AG08395 (cell line): ENCODE measurements at regions not wholly inside any gene's neighbourhood (a gene's known extent, or its start where the extent isn't known, plus 50 kb on each side); places are given as distances from the start of the nearest gene placed in this dataset.
A peak's percentile ranks its signal among the peaks of the same experiment; 100 is the strongest.

ENCODE experiments used
- DNase-seq: peaks from one replicate; pipeline ENCODE4 v3.0.0; 2012; ENCODE audit warnings: mixed read lengths, low spot score

DNA sequence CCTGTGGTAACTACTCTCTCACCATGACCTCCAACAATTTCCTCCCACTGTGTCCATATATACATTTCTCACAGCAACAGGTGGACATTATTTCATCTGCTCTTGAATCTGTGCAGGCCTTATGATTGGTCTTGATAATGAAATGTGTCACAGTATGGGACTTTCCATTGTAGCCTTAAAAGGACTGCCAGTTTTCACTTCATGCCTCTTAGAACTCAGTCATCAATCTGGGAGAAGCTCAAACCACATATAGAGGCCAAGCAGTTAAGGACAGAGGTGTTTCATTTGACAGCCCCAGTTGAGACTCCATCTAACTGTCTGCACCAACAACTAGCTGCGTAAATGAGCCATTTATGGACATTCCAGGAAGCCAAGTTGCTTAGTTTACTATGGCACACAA, 1534.8 kb downstream of the ARAP2 start:
- no peak for DNase-seq

DNA sequence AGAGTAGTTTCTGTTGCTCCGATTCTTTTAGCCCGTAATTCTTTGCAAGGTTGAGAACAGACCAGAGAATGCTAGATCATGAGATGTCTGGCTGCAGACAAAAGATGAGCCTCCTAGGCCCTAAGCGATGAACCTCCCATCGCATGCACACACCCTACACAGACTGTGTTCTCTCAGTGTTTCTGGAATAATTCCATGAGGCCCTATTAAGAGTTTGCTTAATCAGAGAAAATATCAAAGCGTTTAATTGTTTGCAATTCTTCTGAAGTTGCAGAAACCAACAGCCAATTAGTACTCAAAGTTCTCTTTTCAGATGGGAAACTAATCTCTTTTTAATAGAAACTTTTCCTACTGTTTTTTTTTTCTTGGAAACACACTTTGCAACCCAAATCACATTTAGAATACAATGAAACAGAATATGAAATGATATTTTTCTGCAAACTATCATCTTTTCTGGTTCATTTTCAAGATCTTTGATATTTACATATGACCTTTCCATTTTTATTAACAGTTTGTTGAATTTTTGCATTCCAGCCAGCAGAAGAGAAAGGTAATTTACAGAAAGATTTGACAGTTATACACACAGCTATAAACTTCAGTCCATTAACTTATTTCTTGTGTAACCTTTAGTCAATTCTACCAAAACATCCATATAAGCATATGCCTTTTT, 1525.6 kb downstream of the ARAP2 start:
- no peak for DNase-seq

DNA sequence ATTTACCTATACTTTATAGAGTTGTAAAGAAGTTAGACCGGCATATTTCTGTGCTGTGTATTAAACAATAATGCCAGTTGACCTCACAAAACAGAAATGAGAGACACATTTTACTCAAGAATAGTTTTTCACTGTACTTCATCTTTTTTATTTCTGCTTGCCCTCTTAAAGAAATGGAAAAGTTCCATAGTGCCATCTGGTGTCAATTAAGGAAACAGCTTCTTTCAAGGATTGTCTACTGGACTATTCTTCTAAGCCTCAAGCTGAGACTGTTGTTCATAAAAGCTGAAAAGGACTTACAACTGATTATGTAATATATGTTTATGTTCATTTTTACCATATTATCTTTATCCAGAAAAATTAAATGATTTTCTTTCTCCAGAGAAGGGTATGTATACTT, 1523.7 kb downstream of the ARAP2 start:
- DNase-seq = peak; percentile 7

DNA sequence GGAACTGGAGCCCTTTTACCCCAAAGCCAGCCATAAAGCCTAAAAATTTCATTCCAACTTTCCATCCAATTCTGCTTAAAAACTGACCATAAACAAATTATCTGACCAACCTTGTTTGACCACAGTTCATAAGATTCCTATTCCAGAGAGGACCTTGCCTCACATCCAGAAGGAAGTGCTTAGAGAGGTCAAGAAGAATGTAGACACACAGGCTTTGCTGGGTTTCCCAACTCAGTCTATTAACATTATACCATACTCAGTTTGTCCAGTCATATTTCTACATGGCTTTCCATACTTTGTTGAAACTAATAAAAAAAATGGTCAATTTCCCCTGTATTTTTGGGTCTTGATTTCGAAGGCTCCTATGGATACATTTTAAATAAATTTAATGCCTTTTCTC, 1522.5 kb downstream of the ARAP2 start:
- DNase-seq = no peak

DNA sequence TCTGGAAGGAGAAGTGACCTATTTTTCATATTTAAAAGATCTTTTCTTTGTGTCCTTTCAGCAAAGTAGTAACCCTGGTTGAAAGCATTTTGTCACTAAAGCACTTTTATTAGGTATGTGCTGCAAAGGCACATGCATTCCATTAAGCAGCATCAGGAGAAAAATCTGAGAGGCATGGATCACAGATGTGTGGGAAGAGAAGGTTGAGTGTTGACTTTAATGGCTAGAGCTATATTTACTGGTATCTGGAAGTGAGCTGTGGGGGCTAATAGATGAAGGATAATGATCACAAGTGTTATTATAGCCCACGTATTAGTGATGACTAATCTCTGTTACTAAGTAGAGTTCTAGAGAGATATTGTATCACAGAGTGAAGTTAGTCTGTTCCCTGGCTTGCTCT, 1520.7 kb downstream of the ARAP2 start:
- DNase-seq = no peak

DNA sequence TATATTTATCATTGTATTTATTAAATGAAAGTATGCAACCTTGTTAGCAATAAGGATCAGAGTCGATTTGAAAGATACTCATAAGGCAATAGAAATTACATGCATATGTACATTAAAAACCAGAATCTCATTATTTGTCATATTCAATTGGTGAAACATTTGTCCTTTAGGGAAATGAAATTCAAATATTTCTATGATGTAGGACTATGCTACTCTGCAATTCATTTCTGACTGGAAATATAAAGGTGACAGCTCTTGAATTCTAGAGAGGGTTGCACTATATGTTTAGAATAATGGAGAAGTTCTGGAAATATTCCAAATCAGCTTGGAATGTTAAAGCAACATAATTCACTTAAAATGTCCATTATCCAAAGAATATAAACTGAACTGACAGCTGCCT, 1519.8 kb downstream of the ARAP2 start:
- DNase-seq = no peak

DNA sequence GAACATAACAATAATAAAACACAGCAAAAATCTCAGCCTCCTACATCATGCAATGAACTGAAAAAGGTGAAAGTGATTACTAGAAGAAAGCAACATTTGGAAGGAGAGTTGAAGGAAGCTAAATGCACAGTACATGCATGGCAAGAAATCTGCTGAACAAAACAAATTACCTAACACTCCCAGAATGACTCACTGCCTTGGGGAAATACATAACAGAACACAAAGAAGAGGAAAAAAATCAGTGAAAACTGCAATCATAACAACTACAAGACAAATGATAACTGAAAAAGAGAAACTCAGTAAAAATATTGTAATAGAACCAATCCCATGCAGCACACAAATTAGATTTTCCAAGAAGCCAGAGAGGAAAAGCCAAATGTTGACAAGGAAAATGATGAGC, 1513.2 kb downstream of the ARAP2 start:
- no peak for DNase-seq

DNA sequence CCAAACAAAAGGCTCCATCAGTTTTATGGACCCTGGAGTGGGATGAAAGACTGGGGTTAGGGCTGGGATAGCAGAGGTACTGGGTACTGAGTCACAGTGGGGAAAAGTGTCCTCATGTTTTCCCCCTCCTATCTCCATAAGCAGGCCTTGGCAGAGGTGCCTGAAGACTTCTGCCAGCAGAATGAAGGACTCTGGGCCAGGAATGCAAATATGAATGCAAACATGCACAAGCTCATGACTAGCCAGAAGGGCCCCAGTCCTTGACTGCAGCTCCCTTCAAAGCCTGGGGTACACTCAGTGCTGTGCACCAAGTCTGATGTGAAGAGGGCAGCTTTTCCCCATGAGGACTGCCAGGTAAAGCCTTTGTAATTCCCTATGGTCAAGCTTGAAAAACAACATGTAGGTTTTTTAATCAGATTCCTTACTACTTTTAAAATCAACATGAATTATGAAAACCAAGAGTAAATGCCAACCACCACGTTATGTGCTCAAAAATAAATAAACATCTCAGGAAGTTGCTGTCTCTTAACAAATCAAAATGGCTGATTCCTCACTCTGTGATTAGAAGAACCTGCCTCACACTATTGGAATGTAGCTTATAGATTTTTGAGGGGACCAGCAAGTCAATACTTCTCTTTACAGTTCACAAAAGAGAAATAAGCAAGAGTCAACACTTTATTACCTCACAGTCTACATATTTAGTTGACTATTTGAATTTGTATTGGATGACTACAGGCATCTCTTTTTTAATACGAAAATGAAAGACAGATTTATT, 1512.0 kb downstream of the ARAP2 start:
- no peak for DNase-seq

DNA sequence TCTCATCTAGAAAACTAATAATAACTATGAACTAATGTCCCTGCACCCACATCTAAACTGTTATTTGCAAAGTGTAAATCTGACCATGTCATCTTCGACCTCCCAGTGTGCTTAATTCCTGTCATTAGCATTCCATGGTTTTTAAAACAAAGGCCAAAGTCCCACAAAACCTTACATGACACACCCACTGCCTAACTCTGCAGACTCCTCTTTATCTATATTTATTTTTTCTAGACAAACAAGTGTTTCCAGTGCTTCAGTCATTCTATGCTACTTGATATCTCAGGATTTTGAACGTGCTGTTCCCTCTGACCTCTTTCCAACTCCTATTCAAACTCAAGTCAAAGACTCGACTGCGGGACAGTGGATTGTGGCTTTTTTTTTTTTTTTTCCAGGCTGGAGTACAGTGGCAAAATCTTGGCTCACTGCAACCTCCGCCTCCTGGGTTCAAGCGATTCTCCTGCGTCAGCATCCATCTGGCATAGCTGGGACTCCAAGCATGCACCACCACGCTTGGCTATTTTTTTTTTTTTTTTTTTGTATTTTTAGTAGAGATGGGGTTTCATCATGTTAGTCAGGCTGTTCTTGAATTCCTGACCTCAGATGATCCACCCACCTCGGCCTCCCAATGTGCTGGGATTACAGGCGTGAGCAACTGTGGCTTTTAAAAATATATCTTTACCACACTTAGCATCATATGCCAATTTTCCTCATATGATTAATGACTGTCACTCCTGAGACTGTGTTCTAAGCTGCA, 1511.0 kb downstream of the ARAP2 start:
- no peak for DNase-seq

DNA sequence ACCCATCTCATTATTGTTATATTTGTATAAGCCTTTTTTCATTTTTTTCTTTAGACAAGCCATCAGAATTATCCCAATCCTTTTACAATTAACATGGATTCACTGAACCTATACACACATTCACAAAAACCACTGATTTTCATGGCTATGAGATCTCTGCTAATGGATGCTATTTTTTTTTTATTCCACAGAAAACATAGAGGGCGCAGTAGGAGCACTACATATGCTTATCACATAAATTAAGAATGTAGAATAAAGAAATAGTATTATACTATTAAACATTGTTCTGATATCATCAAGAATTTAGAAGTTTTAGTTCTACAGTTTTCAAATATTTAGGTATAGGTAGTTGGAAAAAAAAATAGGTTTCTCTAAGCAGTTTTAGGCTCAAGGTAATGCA, 1477.4 kb downstream of the ARAP2 start:
- no peak for DNase-seq

DNA sequence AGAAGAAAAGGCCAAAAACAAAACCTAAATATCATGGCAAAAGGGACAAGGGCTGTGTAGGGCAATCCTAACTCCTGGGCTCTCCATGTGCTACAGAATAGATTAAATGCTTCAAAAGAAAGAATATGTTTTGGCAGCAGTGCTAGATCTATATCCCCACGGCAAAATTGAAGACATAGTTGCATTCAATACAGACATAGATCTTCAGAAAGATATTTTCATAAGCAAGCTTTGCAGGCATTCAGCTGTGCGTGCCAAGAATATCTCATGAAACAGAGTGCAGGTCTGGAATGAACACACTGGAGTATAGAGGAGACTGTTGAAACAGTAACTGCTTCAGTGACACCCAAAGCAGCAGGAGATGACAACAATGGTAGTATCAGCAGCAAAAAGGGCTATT, 1476.9 kb downstream of the ARAP2 start:
- DNase-seq = no peak

DNA sequence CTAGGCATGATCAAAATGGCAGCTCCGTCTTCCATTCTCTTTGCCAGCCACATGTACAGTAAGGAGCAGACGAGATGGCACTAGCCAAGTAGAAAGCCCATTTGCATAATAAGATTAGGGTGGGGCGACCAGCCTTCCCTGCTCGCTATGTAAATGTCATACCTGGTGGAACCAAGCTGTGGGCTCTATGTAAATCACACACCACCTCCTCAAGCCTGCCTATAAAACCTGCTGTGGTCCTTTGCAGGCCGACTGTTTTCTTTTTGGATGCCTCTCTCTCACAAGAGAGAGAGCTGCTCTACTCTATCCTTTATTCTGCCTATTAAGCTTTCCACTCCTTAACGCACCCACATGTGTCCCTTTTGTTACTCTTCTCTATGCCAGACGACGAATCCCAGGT, 1472.7 kb downstream of the ARAP2 start:
- DNase-seq = no peak

DNA sequence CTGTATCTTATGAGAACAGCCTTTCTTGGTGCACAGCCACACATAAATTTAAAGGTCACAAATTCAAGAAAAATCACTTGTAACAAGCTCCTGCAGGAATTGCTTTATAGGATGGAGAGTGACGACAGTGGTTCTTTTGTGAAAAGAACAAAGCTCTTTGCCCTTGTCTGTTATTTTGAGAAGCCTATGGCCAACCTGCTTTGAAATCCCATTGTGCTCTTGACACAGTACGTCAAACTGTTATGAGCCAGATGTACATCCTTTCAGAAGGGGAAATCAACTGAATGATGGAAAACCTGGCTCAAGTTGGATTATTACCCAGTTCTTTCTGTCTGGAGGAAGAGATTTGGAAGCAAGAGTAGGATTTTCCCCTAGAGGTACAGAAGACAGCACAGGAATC, 1454.2 kb downstream of the ARAP2 start:
- DNase-seq = no peak

DNA sequence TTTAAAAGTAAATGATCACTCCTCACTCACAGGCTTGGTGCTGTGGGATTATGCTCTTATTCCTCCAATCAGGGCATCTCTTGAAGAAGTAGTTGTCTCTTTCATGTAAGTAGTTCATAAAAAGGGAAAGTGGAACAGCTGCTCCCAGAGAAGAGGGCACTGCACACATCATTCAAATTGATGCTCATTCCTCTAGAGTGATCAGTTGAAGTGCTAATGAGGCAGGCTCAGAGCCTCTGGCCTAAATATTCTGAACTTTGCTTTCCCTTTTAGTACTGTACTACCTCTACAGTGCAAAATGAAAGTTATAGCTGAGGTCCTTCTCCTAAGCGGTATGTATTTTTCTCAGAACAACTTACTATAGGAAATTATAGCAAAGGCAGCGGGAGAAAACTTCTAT, 1453.1 kb downstream of the ARAP2 start:
- no peak for DNase-seq

DNA sequence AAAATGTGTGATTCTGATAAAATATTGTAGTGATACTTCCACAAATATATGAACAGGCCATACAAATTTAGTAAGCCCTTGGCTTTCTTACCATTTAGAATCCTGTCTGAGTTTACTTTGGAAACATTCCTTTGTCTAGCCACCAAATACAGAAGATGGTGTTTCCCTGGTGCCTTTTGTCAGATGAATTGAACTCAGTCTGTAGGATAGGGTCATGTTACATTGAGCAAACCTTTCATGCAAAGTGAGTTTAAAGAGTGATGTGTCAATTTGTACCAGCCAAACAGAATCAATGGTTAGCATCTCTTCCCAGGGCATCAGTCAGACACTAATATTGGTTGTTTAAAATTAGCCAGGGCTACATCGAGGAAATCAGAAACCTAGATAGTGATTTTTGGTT, 1443.4 kb downstream of the ARAP2 start:
- no peak for DNase-seq

DNA sequence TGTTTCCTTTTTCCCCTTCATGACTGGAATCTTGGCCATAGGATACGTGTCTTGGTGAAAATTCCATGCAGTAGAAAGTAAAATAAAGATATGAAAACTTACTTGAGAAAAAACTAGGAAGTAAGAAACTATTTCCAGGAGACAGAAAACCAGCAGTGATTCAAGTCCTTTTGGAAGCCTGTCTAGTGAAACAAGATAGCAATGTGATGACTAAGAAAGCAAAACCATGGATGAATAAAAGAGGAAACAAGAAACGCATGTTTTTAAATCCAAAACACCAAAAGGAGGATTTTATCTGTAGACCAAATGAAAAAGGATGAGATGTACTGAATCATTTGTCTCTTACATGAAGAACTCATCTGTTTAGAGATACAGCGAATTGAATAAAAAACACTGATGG, 1430.0 kb downstream of the ARAP2 start:
- no peak for DNase-seq

DNA sequence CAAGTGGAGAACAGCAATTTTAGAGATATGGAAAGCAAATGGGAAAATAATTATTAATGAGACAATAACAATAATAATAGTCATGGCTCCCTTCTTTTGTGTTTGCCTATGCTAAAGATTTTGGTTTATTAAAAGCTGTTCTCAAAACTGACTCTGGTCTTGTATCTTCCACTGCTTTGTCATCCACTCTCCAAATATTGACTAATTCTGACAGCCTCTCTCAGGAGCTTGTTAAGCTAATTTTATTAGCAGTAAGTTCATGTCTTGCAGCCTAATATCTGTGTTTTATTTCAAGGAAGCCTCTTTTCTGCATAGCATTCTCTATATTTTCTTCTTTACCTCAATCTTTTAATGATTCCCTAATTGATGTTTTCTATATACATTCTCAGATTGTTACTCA, 1419.8 kb downstream of the ARAP2 start:
- no peak for DNase-seq

DNA sequence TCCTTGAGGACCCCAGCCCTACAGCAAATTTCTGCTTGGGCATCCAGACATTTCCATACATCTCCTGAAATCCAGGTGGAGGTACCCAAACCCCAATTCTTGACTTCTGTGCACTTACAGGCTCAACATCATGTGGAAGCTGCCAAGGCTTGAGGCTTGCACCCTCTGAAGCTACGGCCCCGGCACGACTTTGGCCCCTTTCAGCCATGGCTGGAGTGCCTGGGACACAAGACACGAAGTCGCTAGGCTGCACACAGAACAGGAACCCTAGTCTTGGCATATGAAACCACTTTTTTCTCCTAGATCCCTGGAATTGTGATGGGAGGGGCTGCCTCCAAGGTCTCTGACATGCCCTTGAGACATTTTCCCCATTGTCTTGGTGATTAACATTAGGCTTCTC, 1417.7 kb downstream of the ARAP2 start:
- DNase-seq = no peak

DNA sequence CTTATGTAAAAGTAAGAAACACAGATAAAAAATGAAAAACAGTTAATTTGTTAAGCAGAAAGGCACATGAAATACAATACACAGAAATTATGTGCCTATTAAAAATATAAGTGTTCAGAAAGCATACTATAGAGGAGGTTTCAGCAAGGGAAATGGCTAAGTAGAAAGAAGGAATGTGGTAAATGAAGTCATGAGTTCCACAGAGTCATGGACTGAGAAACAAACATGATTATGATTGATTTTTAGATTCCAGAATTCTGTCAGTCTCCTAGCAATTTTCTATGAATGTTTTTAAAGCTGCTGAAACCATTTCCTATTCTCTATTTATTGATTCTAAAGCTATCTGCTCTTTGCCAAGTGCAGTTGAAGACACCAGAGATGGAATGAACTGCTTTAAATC, 1398.4 kb downstream of the ARAP2 start:
- no peak for DNase-seq

DNA sequence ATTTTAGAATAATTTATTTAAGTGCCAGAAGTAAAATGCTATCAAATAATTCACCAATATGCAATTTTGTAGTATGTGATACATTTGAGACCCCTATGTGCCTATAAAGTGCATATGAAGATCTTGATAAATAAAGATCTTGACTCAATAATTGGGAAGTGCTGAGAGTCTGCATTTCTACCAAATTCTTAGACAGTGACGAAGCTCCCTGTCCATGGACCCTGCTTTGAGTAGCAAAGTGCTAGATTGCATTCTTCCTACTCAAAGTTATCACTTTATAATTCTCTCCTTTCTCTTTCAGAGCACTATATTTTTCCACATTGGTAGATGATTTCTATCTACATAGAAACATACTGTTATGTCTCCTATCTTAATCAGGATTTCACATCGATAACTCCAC, 1393.9 kb downstream of the ARAP2 start:
- DNase-seq = no peak

DNA sequence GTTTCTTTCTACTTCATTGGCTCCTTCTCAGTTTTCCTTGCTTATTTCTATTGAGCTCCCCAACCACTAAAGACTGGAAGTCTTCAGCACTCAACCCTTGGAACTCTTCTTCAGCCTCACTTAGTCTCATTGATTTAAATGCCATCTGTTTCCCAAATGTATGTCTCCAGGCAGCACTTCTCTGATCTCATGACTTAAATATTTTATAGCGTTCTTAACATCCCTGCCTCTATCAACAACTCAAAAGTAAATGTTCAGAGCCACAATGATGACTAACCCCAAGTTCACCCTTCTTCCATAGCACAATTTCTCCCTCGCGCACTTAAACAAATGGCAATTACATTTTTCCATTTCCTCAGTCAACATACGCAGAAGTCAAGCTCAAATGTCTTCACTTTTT, 1393.3 kb downstream of the ARAP2 start:
- no peak for DNase-seq

DNA sequence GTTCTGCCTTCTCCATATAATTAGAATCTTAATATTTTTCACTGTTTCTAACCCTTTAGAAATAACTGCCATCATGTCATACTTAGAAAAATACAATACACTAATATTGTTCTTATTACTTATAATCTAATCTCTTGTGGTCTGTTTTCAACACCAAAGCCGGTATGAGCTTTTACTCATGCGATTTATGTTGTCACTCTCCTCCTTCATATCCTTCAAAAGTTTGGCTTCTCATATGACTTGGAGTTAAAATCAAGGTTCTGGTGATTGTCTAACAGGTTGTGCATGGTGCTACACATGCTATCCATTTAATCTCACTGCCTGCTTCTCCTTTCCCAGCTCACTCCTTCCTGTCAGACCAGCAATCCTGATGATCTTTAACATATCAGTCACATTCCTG, 1392.9 kb downstream of the ARAP2 start:
- no peak for DNase-seq

DNA sequence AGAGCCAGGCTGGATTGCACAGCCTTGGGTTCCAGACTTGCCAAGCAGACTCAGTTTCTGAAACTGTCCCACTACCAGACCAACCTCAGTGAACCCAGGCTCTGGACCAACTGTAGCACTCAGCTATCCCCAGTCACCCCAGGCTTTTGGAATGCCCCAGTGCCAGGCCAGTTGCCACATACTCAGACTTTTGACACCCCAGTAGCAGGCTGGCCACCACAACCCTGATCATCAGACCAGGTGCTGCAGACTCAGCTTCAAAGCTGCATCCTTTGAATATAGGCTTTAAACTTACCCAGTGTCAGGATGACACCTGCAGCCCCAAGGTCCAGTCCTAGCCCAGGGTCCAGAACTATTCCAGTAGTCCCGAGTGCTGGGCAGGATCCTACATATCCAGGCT, 1389.9 kb downstream of the ARAP2 start:
- DNase-seq = no peak
